A204.1 (cell line): ENCODE measurements at regions not wholly inside any gene's neighbourhood (a gene's known extent, or its start where the extent isn't known, plus 50 kb on each side); places are given as distances from the start of the nearest gene placed in this dataset.
A peak's percentile ranks its signal among the peaks of the same experiment; 100 is the strongest.
"Not testable (repeated sequence)": the region's sequence is repeated elsewhere in the genome, so short reads cannot be mapped to it uniquely, and the experiment has no call there.

Experiments
- FAIRE-seq: peaks from 2 replicates; lab custom pipeline; 2012; peaks lifted over from hg19 to GRCh38; lab: Jason Lieb, UNC

DNA sequence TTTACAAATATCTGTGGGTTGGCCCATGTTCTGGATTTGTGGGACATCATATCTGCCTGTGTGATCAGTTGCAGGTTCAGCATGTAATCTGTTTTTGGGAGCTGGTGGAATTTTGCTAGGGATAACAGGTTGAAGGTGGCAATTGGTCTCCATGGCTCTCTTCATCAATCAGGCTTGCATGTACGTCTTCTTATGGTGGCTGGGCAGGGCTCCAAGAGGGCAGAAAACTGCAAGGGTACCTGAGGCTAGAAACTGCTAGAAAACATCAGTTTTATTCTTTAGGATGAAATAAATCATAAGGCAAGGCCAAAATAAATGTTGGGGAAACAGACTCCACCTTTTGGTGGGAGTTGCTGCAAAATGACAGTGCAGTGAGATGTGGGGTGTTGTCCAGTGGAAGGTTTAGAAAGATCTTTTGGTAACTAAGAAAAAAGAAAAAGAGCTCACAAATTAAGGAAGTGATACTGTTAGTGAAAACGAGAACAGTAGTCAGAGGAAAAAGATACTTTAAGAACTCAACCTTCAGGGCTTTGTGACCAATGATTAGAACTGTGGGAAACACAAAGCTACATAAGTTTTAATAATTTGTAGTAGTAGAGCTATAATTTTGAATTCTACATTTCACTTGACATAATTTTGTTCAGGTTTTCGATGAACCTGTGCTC lies 300.7 kb upstream of the IZUMO3 start:
- no peak for FAIRE-seq

DNA sequence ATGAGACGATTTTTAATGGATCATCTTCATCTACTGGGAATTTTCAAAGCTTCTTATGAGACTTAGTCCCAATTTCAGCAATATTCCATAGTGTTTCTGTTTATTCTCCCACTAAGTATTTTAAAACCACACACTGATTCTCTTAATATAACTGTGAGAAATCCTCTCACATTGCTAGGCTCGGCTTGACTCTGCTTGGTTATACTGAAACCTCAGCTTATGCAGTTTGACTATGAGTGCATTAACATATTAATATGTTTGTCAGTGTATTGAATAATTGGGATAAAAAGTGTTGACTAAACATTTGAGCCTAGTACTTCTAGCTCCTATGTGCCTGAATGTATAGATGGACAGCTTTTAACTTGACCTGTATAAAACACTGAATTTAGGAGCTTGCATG lies 298.5 kb upstream of the IZUMO3 start:
- no peak for FAIRE-seq

DNA sequence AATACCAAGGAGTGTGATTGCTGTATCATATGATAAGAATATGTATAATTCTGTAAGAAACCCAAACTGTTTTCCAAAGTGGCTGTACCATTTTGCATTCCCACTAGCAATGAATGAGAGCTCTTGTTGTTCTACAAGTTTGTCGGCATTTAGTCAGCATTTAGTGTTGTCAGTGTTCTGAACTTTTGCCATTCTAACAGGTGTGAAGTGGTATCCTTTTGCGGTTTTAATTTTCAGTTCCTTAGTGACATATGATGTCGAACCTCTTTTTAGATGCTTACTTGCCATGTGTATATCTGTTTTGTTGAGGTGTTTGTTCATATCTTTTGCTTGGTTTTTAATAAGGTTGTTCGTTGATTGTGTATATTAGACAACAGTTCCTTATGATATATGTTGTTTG lies 296.3 kb upstream of the IZUMO3 start:
- FAIRE-seq: no peak

DNA sequence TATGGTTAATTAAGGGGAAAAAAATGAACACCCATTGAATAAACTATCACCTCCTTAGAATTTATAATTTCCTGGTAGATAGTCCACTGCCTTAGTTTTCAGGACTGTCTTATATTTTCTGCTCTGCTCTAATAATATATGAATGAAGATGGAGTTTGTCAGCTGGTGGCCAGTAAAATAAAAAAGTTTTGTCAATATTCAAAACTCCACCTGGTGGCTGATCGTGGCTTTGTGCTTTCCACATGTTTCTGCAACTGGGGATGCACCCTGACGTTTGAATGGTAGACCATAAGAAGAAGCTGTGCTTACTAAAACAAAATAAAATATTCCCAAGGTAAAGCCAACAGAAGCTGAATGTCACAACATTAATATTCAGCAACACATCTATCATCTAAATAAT lies 286.6 kb upstream of the IZUMO3 start:
- no peak for FAIRE-seq

DNA sequence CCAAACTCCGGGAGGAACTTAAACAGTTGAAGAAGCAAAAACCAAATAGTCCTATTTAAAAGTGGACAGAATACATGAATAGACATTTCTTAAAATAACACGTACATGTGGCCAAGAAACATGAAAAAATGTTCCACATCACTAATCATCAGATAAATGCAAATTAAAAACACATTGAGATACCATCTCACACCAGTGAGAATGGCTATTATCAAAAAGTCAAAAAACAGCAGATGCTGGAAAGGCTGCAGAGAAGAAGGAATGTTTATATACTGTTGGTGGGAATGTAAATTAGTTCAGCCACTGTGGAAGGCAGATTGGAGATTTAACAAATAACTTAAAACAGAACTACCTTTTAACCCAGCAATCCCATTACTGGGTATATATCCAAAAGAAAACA lies 283.0 kb upstream of the IZUMO3 start:
- FAIRE-seq: no peak

DNA sequence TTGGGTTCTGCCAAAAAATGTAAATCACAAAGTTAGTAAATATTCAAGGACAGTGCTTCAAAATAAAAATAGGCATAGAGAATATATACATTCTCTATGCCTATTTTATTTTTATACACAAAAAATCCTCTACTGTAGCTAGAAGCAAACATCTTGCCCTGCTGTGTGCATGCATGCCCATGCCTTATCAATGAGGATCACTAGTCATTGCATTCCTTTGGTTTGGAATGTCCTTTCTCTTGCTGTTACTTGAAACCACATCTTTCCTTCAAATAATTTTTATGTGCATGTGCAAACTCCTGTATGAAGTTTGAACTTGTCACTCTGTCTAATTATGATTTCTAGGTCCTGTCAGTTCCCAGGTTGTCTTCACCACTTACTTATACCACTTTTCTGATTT lies 278.9 kb upstream of the IZUMO3 start:
- FAIRE-seq: no peak

DNA sequence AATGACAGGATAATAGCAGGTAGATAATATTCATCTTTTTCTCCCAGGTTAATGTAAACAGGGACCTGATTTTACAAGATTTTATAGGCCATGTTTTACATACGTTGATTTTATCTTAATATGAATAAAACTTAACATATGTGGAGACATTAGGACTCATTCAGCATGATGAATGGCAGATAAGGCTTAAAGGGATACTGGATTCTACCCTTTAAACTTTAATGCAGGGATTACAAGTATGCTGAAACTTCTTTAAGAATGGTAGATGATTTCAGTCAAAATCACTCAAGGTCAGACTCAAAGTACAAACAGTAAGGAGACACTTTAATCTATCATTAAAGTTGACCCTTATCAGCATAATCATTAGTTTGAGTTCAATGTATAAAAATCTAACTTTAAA lies 274.5 kb upstream of the IZUMO3 start:
- FAIRE-seq: no peak

DNA sequence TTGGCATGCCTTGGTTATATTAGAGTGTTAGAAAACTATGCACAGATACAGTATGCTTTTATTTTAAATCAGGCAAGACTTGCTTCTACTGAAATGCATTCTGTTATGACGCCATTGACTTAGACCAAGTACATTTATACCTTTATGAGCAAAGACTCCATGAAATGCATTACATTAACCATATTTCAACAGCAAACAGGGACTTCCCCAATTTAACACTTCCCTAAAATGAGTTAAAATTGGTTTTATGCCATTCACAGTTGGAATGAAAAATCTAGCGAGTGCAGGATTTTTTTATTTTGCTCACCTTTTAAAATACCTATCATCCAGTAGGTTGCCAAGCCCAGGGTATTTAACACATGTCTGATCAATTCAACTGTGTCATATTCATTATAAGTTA lies 272.1 kb upstream of the IZUMO3 start:
- no peak for FAIRE-seq

DNA sequence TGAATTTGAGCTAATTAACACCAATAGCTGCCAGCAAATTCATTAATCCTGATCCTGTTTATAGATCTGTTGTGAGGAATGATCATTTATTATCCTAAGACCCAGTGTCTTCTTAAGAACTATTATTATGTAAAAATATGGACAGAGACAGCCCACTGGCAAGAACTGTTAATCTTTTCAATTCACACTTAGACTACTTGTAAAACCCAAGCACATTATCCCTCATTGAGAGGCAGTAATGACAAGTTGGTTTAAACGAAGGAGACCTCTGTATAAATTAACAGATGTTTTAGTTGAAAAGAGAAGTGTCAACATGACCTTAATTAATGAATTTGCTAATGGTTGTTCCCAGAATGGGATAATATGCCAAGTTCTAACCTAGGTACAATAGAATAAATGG lies 270.3 kb upstream of the IZUMO3 start:
- FAIRE-seq: no peak

DNA sequence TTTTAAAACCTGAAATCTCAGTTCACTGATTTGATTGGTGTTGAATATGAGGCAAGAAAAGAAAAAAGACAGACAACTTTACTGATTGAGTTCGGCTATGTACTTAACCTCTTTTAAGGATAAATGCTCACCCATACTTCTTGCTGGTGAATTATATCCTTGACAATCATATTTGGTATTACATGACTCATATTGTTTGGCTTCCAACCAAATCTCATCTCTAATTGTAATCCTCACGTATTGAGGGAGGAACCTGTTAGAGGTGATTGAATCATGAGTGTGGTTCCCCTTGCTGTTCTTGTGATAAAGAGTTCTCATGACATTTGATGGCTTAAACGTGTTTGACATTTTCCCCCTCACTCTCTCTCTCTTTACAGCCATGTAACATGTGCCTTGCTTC lies 255.6 kb upstream of the IZUMO3 start:
- no peak for FAIRE-seq

DNA sequence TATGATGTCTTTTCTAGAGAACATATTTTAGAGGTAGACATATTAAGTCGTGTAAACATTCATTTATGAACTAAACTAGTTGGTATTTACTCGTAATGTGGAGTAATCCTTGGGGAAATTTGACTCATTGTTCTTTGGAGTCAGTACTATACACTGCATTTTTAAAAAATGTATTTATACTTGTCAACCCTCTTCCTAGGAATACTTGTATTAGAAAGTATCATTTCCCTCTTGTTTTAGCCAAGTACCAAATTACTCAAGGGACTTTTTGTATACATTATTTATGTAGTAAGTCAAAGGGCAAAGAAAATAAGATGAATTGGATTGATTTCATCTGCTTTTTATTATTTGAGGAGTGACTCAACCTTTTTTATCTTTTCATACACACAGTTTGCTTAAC lies 248.1 kb upstream of the IZUMO3 start:
- FAIRE-seq: no peak

DNA sequence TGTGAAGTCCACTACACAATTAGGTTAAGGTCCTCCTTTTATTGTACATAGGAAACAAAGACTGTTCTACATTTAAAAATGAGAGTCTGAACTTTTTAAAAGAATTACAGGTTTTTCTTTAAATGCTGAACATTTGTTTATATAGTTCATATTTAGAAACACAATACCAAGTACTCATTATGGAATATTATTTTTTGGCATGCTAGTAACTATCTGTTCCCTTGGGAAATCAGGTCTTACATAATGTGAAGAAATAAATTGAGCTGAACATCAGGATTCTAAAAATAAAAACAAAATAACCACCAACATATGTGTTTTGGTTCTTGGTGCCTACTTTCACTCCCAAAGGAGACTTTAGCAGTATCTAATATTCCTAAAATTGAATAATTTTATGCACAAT lies 230.5 kb upstream of the IZUMO3 start:
- no peak for FAIRE-seq

DNA sequence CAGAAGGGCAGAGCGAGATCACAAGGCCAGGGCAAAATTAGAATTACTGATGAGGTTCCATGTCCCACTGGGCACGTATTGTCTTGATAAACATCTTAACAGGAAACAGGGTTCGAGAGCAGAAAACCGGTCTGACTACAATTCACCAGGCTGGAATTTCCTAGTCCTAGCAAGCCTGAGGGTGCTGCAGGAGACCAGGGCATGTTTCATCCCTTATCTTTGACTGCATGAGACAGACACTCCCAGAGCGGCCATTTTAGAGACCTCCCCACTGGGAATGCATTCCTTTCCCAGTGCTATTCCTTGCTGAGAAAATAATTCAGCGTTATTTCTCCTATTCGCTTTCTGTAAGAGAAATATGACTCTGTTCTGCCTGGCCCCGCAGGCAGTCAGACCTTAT lies 228.5 kb upstream of the IZUMO3 start:
- FAIRE-seq: not testable (repeated sequence)

DNA sequence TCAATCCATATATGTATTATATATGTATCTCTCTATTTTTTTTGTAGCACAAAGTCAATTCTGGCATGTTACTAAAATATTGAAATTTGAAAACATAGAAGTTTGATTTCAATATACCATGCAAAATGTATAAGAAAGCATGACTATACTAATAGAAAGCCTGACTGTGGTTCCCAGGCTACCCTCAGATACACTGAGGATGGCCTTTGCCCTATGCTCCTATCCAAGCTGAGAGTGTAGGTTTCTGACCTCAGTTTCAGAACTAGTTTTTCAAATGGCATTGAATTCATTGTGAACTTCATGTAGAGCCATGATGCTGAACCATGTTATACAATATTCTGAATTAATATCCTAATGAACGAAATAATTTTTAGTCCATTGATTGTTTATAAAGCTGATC lies 220.4 kb upstream of the IZUMO3 start:
- FAIRE-seq: no peak

DNA sequence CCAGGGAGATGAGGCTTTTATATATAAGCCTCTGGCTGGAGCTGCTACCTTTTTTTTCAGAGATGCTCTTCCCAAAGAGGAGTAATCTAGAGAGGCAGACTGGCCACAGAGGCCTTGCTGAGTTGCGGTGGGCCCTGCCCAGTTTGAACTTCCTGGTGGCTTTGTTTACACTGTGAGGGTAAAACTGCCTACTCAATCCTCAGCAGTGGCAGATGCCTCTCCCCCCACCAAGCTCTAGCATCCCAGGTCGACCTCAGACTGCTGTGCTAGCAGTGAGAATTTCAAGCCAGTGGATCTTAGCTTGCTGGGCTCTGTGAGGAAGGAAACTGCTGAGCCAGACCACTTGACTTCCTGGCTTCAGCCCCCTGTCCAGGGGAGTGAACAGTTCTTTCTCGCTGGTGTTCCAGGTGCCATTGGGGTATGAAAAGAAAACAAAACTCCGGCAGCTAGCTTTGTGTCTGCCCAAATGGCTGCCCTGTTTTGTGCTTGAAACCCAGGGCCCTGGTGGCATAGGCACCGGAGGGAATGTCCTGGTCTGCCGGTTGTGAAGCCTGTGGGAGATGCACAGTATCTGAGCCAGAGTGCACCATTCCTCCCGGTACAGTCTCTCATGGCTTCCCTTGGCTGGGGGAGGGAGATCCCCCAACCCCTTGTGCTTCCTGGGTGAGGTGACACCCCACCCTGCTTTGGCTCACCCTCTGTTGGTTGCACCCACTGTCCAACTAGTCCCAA lies 219.5 kb upstream of the IZUMO3 start:
- FAIRE-seq: no peak

DNA sequence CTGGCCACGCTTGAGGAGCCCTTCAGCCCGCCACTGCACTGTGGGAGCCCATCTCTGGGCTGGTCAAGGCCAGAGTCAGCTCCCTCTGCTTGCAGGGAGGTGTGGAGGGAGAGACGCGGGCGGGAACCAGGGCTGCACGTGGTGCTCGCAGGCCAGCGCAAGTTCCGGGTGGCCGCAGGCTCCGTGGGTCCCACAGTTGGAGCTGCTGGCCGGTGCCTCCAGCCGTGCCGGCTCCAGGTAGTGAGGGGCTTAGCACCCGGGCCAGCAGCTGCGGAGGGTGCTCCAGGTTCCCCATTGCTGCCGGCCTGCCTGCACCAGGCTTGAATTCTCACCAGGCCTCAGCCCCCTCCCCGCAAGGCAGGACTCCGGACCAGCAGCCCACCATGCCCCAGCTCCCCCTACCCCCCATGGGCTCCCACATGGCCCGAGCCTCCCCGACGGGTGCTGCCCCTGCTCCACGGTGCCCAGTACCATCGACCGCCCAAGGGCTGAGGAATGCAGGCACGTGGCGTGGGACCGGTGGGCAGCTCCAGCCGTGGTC lies 192.8 kb upstream of the IZUMO3 start:
- no peak for FAIRE-seq

DNA sequence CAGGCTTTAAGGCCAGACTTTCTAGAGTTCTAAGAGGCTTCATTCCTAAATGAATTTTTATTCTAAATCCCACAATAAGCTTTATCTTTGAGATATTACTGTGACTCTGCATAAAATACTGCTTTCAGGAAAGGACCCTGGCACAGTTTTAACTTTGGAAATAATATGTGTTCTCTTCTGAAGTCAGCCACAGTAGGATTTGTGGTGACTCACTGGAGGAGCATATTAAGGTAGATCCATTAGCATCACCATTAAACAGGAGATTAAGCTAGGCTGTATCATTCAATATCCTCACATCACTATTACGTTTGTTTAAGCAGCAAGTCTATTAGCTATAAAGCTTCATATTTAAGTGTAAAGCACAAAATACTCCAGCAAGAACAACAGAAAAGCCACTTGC lies 186.1 kb upstream of the IZUMO3 start:
- no peak for FAIRE-seq

DNA sequence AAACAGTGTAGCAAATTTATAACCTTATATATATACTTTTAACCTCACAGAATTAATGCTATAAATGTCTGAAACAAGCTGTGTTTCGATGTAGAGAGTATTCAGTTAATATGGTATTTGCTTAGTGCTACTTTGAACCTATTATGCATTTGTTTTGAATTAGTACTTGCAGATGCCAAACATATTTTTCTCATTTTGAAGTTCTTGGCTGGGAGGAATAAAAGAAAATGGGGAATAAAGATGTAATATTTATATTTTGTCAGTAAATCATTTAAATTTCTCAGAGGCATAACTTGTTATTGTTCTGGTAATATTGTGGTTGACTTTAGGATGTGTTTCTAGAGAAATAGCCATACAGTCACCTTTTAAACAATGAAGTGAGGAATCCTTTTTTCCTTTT lies 175.9 kb upstream of the IZUMO3 start:
- FAIRE-seq: no peak

DNA sequence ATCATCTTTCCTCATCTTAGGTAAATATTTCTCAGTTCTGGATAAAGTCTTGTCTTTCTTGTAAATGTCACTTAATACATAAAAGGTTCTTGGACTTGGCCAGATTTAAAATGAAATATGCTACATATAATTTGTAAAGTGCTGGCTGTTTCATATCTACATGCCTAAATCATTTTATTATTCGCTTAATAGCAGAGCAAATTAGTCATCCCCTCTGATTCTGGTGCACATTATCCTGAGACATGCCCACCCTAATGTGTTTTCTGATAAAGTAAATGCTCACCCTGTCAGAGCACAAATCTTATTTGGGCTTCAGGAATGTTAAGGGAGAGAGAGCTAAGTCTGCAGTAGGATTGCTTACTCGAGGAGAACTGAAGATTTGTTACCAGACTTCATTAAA lies 166.5 kb upstream of the IZUMO3 start:
- FAIRE-seq: no peak

DNA sequence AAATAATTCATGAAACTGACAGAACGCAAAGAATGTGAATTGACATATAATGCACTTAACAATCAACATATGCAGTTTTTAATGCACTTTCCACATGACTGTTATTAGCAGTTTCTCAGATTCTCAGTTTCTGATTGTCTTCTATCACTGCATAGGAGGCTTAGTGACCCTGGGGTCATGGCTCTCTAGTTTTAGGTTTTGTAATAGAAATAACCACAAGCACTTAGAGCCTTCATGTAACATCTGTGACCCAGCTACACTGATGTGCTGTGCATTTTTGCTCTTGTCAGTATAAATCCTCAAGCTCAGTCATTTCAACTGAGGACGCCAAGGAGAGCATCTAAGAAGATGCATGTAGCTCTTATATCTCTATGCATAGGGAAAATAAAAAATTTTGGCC lies 163.1 kb upstream of the IZUMO3 start:
- FAIRE-seq: no peak

DNA sequence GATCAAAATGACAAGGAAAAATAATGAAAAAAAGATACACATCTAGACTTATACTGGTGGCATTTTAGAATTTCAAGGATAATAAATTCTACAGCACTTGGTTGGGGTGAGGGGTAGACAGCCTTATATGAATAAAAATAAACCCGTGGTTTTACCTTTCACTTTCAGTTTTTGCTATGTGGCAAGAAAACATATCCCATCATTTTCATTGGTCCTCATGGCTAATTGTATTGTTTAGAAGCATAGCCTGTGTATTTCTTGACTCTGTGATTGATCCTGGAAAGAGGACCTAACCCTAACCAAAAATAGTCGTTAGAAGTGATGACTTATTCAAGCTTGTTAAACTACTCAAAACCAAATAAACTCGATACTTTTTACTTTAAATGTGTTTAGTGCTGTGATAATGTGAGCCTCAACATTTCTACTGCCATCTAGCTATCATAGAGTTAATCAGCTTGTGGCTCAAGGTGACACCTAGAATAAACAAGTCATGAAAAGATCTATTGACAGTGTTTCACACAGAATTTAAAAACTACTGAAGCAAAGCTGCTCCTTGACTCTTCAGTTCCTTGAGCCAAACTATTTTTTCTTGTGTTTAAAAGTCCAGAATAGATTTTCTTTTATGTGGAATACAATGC lies 153.3 kb upstream of the IZUMO3 start:
- FAIRE-seq: no peak

DNA sequence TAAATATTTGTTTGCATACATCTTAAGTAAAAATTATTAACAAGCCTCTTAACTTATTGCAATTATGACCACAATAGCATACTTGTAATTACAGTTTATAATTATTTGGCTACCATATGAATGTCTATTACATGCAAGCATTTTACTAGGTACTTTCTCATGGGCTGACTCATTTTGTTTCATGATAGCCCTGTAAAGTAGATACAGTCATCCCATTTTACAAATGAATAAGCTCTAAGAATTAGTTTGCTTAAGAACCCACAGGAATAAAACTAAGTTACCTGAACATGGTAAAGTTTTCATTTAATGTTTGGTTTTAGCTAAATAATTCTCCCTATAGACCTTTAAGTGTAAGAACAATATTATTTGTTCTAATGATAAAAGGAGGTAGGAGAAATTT lies 126.6 kb upstream of the IZUMO3 start:
- no peak for FAIRE-seq

DNA sequence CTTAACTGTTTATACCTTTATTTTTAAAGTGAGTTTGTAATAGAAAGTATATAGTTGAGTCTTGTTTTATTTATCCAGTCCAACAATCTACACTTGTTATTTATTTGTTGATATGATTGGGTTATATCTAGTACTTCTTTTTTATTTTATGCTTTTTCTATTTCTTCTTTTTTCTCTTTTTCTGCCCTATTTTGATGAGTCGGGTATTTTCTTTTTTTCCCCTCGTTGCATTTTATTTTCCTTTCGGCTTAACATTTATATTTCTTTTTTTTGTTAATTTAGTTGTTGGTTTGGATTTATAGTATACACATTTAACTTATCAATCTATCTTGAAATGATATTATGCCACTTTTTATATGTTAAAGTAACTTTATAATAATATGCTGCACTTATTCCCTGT lies 111.7 kb upstream of the IZUMO3 start:
- FAIRE-seq: peak; percentile 21

DNA sequence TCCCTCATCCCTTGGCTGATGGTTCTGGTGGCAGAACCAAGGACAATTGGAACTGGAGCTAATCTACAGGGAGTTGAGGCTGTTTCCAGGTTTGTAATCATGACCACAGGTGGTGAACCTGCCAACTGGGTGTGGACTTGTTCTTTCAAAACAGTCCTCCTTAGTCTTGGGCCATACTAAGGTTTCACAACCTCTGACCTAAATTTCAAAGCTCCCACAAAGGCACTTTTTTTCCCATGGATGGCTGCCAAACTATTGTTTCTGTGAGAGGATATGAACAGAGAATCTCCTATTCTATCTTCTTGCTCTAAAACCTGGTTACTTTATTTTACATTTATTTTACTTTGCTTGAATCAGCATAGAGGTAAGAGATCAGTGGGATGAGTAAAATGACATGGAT lies 106.5 kb upstream of the IZUMO3 start:
- no peak for FAIRE-seq
